PC-9 (cell line): ENCODE measurements at regions not wholly inside any gene's neighbourhood (a gene's known extent, or its start where the extent isn't known, plus 50 kb on each side); places are given as distances from the start of the nearest gene placed in this dataset.
A peak's percentile ranks its signal among the peaks of the same experiment; 100 is the strongest.

Experiments
- BruUV-seq: library from RNA; stranded (reverse); fragments of 400-500 nt; replicated peaks from 2 replicates; lab custom pipeline; 2021; lab: Mats Ljungman, UMichigan
- CTCF ChIA-PET: fragments of 300-600 bp; sonication (Branson Sonifier 250); formaldehyde crosslinking; loops from one replicate; lab custom pipeline; 2022; ENCODE audit warnings: antibody characterized with exemption; lab: Charles Lee
- POLR2A ChIA-PET: fragments of 300-600 bp; sonication (Branson Sonifier 250); formaldehyde crosslinking; loops from one replicate; lab custom pipeline; 2022; ENCODE audit warnings: antibody characterized with exemption; ENCODE audit not compliant: unreplicated experiment; lab: Charles Lee
- DNase-seq, 2 experiments: peaks; one replicate each; pipeline versions ENCODE4 v3.0.0 to v3.0.0-alpha.2; 2015 to 2022; ENCODE audit warnings: mixed read lengths in 1 of 2
- H2AFZ ChIP-seq: fragments of 200-600 bp; sonication (generic); 2 replicates; pipeline ENCODE4 v1.8.1; 2017; ENCODE audit warnings: antibody characterized with exemption
- H3F3A ChIP-seq: fragments of 200-600 bp; sonication (generic); 2 replicates; pipeline ENCODE4 v1.8.1; 2017; ENCODE audit warnings: antibody characterized with exemption, mild to moderate bottlenecking, low read depth; ENCODE audit not compliant: insufficient read depth
- H3K27ac ChIP-seq: fragments of 200-600 bp; sonication (generic); 2 replicates; pipeline ENCODE4 v1.6.1; 2016; ENCODE audit warnings: mixed run types
- H3K27me3 ChIP-seq: fragments of 200-600 bp; sonication (generic); 2 replicates; pipeline ENCODE4 v1.6.1; 2016; ENCODE audit warnings: low read depth, mixed run types; ENCODE audit not compliant: insufficient read depth
- H3K36me3 ChIP-seq: fragments of 200-600 bp; sonication (generic); 2 replicates; pipeline ENCODE4 v1.6.1; 2016; ENCODE audit warnings: low read depth, mixed run types
- H3K4me1 ChIP-seq: fragments of 200-600 bp; sonication (generic); replicated peaks from 2 replicates; pipeline ENCODE4 v1.6.1; 2016; ENCODE audit warnings: mixed run types; ENCODE audit not compliant: insufficient read depth
- H3K4me2 ChIP-seq: fragments of 200-600 bp; sonication (generic); 2 replicates; pipeline ENCODE4 v1.6.1; 2017; ENCODE audit warnings: mixed run types
- H3K4me3 ChIP-seq: fragments of 200-600 bp; sonication (generic); 2 replicates; pipeline ENCODE4 v1.6.1; 2016; ENCODE audit warnings: mixed run types
- H3K79me2 ChIP-seq: fragments of 200-600 bp; sonication (generic); 2 replicates; pipeline ENCODE4 v1.6.1; 2017; ENCODE audit warnings: low read depth, mixed run types
- H3K9me2 ChIP-seq: fragments of 200-600 bp; sonication (generic); 2 replicates; pipeline ENCODE4 v1.8.1; 2017; ENCODE audit warnings: mild to moderate bottlenecking; ENCODE audit not compliant: insufficient read depth
- H3K9me3 ChIP-seq: fragments of 200-600 bp; sonication (generic); 2 replicates; pipeline ENCODE4 v1.8.1; 2016; ENCODE audit warnings: low read depth; ENCODE audit not compliant: insufficient read depth
- H4K20me1 ChIP-seq: fragments of 200-600 bp; sonication (generic); 2 replicates; pipeline ENCODE4 v1.8.1; 2017; ENCODE audit not compliant: insufficient read depth
- CTCF ChIP-seq: fragments of 200-600 bp; sonication (generic); conservative IDR thresholded peaks from 2 replicates; pipeline ENCODE4 v1.6.1; 2017; ENCODE audit warnings: mixed run types, antibody characterized with exemption, mild to moderate bottlenecking, moderate library complexity
- EZH2 ChIP-seq: fragments of 200-600 bp; sonication (generic); IDR thresholded peaks from 2 replicates; pipeline ENCODE4 v1.8.0; 2017; ENCODE audit warnings: antibody characterized with exemption, low read depth
- intact Hi-C: fragments of 100-400 bp; cut with micrococcal nuclease; formaldehyde crosslinking; loops from one replicate; pipeline ENCODE4 v1.10.0; 2022; ENCODE audit not compliant: unreplicated experiment

GRCh38 chr9:91160599-91161464 lies 200.9 kb downstream of the AUH start:
- no peaks in the 10 kb centered on the region for H3K27me3 ChIP-seq
- H3K4me1 ChIP-seq, result peaks cover 43% of the 10 kb centered on the region
- intact Hi-C loops, result loop anchor here (5.0 kb wide), 1 partner anchor 99 kb away; no protein-coding TSS in a partner anchor
- DNase-seq, result no peak
- no peak overlapping the region for H2AFZ ChIP-seq
- H3K79me2 ChIP-seq, result no peaks in the 10 kb centered on the region
- BruUV-seq, result no TSS peak
- TF ChIP-seq EZH2 (no peak), CTCF (no peak)
- ChIA-PET CTCF (no interaction called here), POLR2A (no interaction called here)
- H3K9me2 ChIP-seq, result no peaks in the 10 kb centered on the region
- H3K9me3 ChIP-seq, result no peaks in the 10 kb centered on the region
- H3K4me2 ChIP-seq, result no peak overlapping the region
- H3K36me3 ChIP-seq, result no peaks in the 10 kb centered on the region
- H3K27ac ChIP-seq, result no peak overlapping the region
- H4K20me1 ChIP-seq, result no peaks in the 10 kb centered on the region
- peaks cover 15% of the 10 kb centered on the region; the same call in 1 of the 2 replicates for H3F3A ChIP-seq
- no peak overlapping the region for H3K4me3 ChIP-seq

- peak overlapping the region; percentile 46 for H3K4me2 ChIP-seq
- POLR2A ChIA-PET, result no interaction called here
- no TSS peak for BruUV-seq
- H3K4me3 ChIP-seq, result no peak overlapping the region
- H3K36me3 ChIP-seq, result no peaks in the 10 kb centered on the region
- peaks cover 15% of the 10 kb centered on the region; the same call in 1 of the 2 replicates for H3F3A ChIP-seq
- H3K9me3 ChIP-seq, result no peaks in the 10 kb centered on the region
- no peak for TF ChIP-seq EZH2
- no peak overlapping the region for H3K27ac ChIP-seq
- intact Hi-C loops, result loop anchor here (5.0 kb wide), 1 partner anchor 99 kb away; no protein-coding TSS in a partner anchor
- CTCF ChIA-PET, result no interaction called here
- H2AFZ ChIP-seq, result no peak overlapping the region
- peaks cover 51% of the 10 kb centered on the region for H3K4me1 ChIP-seq
- H3K9me2 ChIP-seq, result no peaks in the 10 kb centered on the region
- H3K79me2 ChIP-seq, result no peaks in the 10 kb centered on the region
- no peaks in the 10 kb centered on the region for H3K27me3 ChIP-seq
- no peaks in the 10 kb centered on the region for H4K20me1 ChIP-seq
- DNase-seq, result no peak
Observed at GRCh38 chr9:91161465-91162300, 200.0 kb downstream of the AUH start.

GRCh38 chr9:91162311-91162710 lies 199.4 kb downstream of the AUH start:
- no peaks in the 10 kb centered on the region for H3K79me2 ChIP-seq
- H3K27me3 ChIP-seq, result no peaks in the 10 kb centered on the region
- no peaks in the 10 kb centered on the region for H3K36me3 ChIP-seq
- H3K4me1 ChIP-seq, result peaks cover 57% of the 10 kb centered on the region
- no TSS peak for BruUV-seq
- CTCF ChIA-PET, result no interaction called here
- H3K9me2 ChIP-seq, result no peaks in the 10 kb centered on the region
- TF ChIP-seq CTCF, result no peak
- no peak for TF ChIP-seq EZH2
- intact Hi-C loops, result loop anchor here (5.0 kb wide), 1 partner anchor 100 kb away; no protein-coding TSS in a partner anchor
- peak overlapping the region; percentile 46 for H3K4me2 ChIP-seq
- no peak overlapping the region for H2AFZ ChIP-seq
- H3F3A ChIP-seq, result peaks cover 21% of the 10 kb centered on the region
- no peak overlapping the region for H3K4me3 ChIP-seq
- no peak overlapping the region for H3K27ac ChIP-seq
- H4K20me1 ChIP-seq, result no peaks in the 10 kb centered on the region
- no peaks in the 10 kb centered on the region for H3K9me3 ChIP-seq
- DNase-seq, result peak in 1 of 2 experiments; percentile 60
- POLR2A ChIA-PET, result no interaction called here
